HG02943 (cell line): ENCODE measurements at regions not wholly inside any gene's neighbourhood (a gene's known extent, or its start where the extent isn't known, plus 50 kb on each side); places are given as distances from the start of the nearest gene placed in this dataset.
"Not testable (repeated sequence)": the region's sequence is repeated elsewhere in the genome, so short reads cannot be mapped to it uniquely, and the experiment has no call there.

Source experiments
- ATAC-seq: cut with Tn5 transposase; IDR thresholded peaks from one replicate; pipeline ENCODE4 v1.9.1; 2021; ENCODE audit warnings: mild to moderate bottlenecking, low read depth, moderate library complexity; ENCODE audit not compliant: unreplicated experiment

DNA sequence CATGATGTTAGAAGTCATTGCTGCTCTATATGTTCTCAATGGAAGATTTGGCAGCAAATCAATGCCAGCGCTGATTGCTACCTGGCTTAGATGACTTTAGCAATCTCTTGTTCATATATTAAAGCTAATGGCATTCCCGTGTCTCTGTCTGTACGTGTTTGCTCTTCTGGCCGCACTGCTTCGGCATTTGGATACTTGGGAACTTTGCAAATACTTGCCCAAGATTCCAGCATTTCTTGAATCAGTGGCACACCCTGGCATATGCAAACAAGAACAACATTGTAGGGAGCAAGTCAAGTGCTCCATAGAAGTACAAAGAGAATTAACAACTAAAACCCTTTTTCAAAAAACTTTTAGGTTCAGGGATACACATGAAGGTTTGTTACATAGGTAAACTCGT is 128.9 kb upstream of the TMEM164 start:
- ATAC-seq = no peak

DNA sequence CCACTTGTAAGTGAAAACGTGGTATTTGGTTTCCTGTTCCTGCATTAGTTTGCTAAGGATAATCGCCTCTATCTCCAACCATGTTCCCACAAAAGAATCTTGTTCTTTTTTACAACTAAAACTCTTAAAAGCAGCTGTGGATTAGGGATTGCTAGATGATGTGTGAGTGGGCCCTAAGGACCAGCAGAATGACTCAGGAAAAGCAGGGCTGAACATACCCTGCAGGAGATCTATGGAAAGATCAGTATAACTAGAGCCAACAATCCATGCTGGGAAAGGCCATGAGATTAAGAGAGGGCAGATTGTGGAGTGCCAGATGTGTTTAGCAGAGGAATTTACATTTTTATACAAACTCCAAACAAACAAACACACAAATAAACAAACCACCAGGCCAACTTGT is 128.4 kb upstream of the TMEM164 start:
- ATAC-seq = no peak

DNA sequence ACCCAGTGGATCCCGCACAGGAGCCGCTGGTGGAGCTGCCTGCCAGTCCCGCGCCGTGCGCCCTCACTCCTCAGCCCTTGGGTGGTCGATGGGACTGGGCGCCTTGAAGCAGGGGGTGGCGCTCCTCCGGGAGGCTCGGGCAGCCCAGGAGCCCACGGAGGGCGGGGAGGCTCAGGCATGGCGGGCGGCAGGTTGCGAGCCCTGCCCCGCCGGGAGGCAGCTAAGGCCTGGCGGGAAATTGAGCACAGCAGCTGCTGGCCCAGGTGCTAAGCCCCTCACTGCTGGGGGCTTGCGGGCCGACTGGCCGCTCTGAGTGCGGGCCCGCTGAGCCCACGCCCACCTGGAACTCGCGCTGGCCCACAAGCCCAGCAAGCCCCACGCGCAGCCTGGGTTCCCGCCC is 127.1 kb upstream of the TMEM164 start:
- ATAC-seq = no peak

DNA sequence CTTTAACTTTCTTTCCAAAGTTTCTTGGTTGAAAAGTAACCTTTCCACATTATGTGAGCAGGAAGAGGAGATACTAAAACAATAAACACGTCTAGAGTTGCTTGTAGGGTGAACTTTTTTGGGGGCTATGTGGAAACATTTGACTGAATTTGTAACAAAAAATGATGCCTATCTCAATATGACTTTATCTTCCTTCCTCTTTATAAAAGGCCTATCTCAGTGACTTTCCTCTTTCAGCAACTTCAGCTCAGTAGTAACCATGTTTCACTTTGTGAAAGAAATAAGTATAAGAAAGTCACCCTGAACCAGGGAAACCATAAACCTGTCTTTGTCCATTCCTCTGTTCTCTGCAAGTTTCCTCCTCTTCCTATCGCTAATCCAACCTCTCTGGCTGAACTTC is 124.7 kb upstream of the TMEM164 start:
- ATAC-seq = no peak

DNA sequence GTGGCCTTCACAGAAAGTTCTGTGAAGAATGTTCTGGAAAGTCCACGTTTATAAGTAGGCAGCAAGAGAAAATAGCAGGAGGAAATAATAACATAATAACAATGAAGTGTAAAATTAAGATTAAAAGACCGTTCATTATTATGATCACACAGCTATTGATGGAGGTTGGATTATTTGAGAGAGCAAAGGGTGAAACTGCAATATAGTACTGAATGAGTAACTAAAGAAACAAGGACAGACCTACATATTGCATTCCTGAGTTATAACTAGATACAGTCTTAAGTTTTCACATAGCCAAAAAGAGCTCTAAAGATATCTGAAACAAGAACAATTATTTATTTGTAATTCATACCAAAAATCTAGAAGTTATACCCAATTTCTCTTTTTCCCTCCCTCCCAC is 122.9 kb upstream of the TMEM164 start:
- no peak for ATAC-seq

DNA sequence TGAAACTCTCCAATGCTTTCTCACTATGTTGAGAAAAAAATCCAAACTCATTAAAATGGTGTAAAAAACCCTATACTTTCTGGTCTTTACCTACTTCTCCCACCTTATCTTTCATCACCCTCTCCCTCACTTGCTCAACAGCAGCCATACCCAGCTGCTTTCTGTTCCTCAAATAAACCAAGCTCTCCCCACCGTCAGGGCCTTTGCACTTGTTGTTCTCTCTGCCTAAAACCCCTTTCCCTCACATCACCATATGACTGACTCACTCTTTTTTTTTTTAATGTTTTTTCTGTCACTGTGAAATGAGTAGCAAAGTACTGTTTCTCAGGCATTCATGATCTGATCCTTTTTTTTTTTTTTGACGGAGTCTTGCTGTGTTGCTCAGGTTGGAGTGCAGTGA is 122.3 kb upstream of the TMEM164 start:
- ATAC-seq = no peak

DNA sequence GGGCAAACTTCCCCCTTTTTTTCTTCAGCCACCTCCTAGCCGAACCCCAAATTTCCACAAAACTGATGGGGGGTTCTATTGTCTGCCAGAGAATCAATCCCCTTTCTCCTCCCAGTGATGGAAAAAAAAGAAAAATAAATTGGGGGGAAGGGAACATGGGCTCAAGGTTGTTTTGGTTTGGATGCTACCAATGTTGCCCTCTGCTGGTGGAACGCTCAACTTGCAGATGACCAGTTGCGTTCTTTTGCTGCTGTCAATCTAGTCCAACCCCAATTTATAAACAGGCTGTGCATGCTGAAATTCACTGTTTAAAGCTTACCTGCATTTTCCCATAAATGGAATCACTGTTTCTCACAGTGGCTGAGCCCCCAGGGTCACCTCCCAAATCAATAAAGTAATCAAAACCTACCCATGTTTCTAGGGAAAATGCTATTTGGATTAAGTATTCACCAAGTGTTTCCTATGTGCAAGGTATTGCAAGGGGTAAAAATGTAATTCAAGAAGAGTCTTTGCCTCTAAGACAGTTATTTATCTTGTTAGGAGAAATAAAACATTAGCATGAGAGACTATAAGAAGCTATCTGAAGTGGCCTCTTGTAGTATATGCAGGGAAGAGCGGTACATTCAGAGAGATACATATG is 116.7 kb upstream of the TMEM164 start:
- ATAC-seq = no peak

DNA sequence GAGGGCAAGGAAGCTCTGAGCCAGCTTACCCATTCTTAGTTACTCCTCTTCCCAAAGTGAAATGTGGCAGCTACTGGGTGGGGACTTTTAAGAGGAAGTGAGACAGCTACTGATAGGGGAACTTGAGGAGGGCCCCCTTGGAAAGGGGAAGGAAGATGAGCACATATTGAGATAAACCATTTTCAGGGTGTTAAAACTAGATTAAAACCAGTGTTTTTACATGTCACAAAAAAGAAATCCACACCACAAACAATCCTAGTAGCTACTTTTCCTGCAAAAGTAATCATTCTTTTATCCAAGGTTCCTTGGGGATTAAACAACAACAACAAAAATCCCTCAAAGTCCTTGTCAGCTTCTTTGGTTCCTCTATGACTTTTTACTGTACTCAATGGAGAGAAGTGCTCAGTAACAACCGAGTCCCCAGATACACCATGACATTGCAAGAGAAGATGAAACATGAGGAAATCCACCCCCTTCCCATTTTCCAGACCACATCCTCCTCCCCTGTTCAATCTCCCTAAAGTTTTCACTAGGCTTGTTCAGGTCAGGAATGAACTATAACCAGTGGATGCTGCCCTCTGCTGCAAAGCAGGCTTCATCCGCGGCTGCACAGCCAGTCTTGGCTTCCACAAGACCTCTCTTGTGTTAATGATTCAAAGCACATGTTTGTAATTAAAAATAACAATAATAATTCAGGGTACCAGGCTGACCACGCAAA is 113.5 kb upstream of the TMEM164 start:
- ATAC-seq = no peak

DNA sequence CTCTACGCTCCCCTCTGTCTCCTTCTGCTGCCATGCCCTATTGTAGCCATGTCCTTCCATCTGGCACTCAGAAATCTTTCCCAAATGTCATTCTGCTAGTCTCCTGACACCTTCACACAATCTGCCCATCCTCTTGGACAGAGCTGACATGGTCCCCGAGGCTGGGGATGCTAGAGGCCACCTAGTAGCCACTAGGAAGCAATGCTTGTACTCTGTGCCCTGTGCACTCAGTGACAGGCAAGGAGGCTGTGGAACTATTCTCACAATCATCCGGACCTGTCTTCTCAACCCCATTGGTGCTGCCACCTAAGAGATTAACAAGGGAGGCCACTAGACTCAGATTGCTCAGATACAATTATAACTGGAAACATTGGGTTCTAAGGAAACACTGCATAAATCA is 112.6 kb upstream of the TMEM164 start:
- ATAC-seq = no peak

DNA sequence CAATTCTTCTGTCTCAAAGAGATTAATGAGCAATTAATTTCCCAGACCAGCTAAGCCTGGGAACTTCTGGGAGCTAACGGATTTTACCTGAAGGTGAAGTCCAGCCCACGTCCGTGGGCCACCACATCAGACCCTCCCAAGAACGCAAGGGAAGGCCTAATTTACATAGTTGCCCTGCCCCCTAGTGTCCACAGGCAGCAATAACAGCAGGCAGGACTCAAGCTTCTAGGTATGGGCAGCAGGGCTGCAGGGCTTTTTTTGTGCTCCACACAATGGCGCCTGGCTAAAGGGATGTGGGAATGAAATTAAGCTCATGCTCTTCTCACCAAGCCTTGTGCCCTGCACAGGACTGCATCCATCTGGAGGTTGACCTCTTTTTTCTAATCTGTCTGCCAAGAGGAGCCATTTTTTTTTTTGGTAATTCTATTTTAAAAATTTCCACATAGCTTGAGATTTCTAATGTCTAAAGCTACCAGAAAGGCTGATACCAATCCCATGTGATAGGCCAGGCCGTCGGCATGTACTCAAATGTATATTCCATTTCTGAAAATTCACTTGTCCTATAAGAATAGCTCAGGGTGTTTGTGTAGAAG is 111.9 kb upstream of the TMEM164 start:
- ATAC-seq = peak; percentile 61

DNA sequence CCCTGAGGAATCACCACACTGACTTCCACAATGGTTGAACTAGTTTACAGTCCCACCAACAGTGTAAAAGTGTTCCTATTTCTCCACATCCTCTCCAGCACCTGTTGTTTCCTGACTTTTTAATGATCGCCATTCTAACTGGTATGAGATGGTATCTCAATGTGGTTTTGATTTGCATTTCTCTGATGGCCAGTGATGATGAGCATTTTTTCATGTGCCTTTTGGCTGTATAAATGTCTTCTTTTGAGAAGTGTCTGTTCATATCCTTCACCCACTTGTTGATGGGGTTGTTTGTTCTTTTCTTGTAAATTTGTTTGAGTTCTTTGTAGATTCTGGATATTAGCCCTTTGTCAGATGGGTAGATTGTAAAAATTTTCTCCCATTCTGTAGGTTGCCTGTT is 106.9 kb upstream of the TMEM164 start:
- not testable (repeated sequence) for ATAC-seq

DNA sequence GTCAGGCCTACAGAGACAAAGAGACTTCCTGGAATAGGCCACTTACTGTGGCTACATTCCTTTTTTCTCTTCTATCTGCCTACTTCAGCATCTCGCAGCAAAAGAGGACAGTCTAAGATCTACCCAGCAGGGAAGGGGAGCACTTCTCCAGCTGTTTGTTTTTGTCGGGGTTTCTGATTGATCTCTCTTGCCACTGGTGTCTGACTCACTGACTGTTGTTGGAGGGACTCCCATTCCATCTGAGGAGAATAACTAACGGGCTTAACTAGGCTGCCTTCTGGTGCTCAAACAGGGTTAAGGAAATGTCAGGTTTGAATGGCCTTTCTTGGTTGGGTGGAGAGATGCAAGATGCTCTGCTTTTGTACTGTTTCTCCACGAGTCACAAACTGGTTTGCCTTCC is 100.2 kb upstream of the TMEM164 start:
- ATAC-seq = no peak

DNA sequence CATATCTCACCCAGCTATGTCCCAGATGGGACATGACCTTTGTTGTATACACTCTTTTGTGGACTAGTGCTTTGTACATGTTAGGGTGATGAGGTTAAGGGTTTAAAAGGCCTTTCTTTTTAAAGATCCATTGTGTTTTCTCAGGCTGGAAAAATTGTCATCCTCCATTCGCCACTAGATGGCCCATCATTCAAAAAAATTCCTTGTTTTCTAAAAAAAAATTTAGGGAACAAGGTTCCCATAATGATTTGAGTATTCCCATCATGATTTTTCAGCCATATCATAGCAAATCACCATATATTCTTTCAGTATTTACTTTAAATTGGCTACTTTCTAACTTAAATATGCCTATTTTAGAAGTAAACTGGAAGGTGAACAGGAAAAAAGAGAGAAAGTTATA is 91.9 kb upstream of the TMEM164 start:
- no peak for ATAC-seq

DNA sequence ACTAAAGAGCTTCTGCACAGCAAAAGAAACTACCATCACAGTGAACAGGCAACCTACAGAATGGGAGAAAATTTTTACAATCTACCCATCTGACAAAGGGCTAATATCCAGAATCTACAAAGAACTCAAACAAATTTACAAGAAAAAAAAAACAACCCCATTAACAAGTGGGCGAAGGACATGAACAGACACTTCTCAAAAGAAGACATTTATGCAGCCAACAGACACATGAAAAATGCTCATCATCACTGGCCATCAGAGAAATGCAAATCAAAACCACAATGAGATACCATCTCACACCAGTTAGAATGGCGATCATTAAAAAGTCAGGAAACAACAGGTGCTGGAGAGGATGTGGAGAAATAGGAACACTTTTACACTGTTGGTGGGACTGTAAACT is 89.9 kb upstream of the TMEM164 start:
- not testable (repeated sequence) for ATAC-seq

DNA sequence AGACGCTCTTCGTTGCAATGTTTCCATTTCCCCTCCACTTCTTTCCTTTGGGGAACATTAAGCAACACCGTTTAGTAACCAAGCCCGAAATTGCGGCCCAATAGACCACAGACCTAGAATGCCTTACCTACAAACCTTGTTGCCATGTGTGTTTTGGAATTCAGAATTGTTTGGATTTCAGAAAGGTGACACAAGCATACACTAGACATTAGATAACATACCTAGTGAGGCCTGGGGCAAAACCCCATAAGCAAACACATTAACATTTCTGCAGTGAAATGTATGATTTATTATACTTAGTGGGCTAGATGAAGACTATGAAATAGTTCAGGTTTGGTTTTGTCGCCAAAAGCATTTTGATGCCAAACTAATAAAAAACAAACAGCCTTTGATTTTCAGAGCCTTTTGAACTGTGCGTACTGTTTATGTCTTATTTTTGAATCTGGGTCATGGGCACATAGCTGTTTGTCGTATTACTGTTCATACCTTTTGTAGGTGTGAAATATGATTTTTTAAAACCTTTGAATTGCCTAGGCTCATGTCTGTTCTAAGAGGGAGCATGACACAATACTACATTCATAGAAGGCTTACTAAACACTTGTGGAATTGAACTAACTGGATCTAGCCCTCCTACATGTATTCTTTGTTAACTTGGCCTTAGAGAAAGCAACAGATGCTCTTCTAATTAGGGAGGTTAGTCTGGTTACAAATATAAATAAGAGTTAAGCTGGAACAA is 88.6 kb upstream of the TMEM164 start:
- no peak for ATAC-seq

DNA sequence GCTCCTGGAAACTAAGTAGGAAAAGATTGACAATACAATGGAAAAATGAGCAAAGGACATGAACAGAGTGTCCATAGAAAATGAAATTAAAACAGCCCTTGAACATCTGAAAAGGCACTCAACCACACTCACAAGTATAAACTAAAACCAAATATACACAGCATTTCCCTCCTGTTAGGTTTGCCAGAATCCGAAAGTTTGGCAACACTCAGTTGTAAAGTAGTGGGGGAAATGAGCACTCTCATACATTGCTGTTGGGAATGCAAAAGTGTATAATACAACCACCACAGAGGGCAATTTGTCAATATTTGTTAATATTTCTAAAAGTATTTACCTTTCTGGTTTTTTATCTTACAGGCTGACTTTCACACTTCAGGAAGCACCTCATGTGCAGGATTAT is 84.2 kb upstream of the TMEM164 start:
- ATAC-seq = no peak

DNA sequence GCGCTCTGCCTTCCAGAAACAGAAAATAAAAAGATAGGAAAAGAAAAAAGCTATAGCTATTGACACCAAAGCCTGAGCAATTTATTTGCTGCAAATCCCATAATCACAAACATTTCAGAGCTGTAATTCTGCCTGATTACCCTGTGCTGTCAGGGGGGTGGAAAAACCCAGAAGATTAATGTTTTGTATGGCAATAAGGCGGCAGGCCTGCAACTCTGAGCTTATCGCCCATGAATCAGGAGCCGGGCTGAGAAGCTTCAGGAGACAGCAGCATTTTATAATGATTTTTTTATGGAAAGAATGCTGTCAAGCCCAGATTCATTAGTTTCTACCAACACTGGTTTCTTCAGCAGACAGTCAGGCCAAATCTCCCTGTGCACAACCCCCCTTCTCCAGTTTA is 82.6 kb upstream of the TMEM164 start:
- ATAC-seq = no peak

DNA sequence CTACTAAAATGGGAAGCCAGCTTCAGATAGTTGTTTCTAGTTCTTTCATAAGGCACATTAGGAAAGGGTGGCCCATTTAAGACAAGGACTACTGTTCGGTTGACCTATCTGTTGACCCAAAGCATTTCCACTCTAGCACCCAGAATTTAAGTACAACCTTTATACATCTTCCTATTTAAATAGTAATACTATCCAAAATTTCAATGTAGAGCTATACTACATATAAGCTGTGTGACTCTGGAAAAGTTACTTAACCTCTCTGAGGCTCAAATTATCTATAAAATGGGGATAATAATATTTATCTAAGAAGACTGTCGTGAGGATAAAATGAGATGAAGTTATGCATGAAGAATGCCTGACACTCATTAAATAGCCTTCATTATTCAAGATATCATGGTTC is 82.0 kb upstream of the TMEM164 start:
- no peak for ATAC-seq

DNA sequence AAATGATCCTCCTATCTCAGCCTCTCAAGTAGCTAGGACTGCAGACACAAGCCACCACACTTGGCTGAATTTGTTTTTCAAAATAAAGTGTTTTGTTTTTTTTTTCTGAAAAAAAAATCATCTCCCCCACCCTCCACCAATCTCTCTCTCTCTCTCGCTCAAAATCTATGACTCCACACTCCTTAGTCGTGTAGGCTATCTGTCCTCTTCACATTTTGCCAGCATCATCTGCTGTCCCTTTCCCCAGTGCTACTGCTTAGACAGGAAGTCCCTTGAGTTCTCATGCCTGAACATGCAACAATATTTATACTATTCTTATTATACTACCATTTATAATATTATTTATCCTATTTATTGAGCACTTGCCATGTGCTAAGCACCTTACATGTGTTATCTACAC is 80.7 kb upstream of the TMEM164 start:
- no peak for ATAC-seq

DNA sequence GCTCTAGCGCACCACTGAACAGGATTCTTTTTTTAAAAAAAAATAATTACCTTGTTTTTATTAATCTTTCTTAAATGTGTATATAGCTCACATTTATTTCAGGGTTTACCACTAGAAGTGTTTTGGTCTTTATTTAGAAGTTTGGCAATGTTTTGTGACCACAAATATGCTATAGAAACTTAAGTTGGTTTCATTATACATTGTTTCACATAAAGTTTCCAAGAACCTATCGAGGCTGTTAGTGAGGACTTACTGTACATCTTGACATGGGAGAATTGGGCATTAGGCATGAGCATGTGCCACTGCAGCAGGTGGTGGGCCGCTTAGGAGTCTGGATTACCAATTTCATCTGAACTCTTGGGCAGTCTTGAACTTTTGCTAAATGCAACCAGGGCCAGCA is 77.9 kb upstream of the TMEM164 start:
- not testable (repeated sequence) for ATAC-seq

DNA sequence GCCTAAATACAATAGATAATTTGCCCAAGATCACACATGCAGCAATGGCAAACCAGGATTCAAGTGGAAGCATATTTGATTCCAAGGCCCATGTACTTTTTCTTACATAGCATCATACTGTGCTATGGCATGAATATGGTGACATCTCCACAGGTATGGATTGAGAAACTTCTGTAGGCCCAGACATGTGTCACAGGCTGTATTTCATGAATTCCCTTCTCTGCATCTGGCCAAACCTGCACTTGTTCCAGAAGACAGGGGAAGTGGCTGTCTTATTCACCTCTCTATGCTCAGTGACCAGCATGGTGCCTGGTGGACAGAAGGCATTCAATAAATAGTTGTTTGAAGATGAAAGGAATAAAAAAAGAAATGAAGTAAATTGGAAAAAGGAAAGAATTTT is 77.3 kb upstream of the TMEM164 start:
- ATAC-seq = no peak
